GM21529 (cell line): ENCODE measurements at regions not wholly inside any gene's neighbourhood (a gene's known extent, or its start where the extent isn't known, plus 50 kb on each side); places are given as distances from the start of the nearest gene placed in this dataset.

Source experiments
- ATAC-seq: cut with Tn5 transposase; IDR thresholded peaks from one replicate; pipeline ENCODE4 v1.9.1; 2021; ENCODE audit not compliant: unreplicated experiment

GRCh38 chr10:56662765-56663447, 301.8 kb upstream of the ZWINT start:
- ATAC-seq = peak; percentile 91

GRCh38 chr10:56653289-56653688, 292.2 kb upstream of the ZWINT start:
- ATAC-seq = peak; percentile 53

GRCh38 chr10:56646329-56647111, 285.5 kb upstream of the ZWINT start:
- no peak for ATAC-seq

- peak; percentile 98 for ATAC-seq
These were observed 272.9 kb upstream of the ZWINT start for GRCh38 chr10:56633876-56634452.

GRCh38 chr10:56632537-56632936, 271.5 kb upstream of the ZWINT start:
- ATAC-seq = no peak

GRCh38 chr10:56624082-56624481, 263.0 kb upstream of the ZWINT start:
- peak; percentile 65 for ATAC-seq

- ATAC-seq = peak; percentile 30
These were observed 262.0 kb upstream of the ZWINT start for GRCh38 chr10:56623064-56623463.

- peak; percentile 77 for ATAC-seq
These were observed 261.4 kb upstream of the ZWINT start for GRCh38 chr10:56622335-56622973.

GRCh38 chr10:56606202-56606601, 245.1 kb upstream of the ZWINT start:
- ATAC-seq = no peak

GRCh38 chr10:56605051-56605450, 244.0 kb upstream of the ZWINT start:
- ATAC-seq = no peak

- no peak for ATAC-seq
These were observed 243.6 kb upstream of the ZWINT start for GRCh38 chr10:56604624-56605023.

- ATAC-seq = no peak
These were observed 238.1 kb upstream of the ZWINT start for GRCh38 chr10:56599201-56599600.

- ATAC-seq = no peak
These were observed 235.2 kb upstream of the ZWINT start for GRCh38 chr10:56596257-56596656.

GRCh38 chr10:56593120-56593519, 232.1 kb upstream of the ZWINT start:
- ATAC-seq = no peak

- no peak for ATAC-seq
These were observed 225.4 kb upstream of the ZWINT start for GRCh38 chr10:56586461-56586891.

GRCh38 chr10:56585447-56586171, 224.6 kb upstream of the ZWINT start:
- no peak for ATAC-seq

GRCh38 chr10:56583316-56583715, 222.3 kb upstream of the ZWINT start:
- no peak for ATAC-seq

- no peak for ATAC-seq
These were observed 206.5 kb upstream of the ZWINT start for GRCh38 chr10:56567580-56567979.

- no peak for ATAC-seq
These were observed 200.3 kb upstream of the ZWINT start for GRCh38 chr10:56561336-56561735.

GRCh38 chr10:56551037-56551436, 190.0 kb upstream of the ZWINT start:
- ATAC-seq = no peak

- ATAC-seq = no peak
These were observed 186.1 kb upstream of the ZWINT start for GRCh38 chr10:56547163-56547562.
